Endothelial cell of umbilical vein (primary cell): ENCODE measurements at regions not wholly inside any gene's neighbourhood (a gene's known extent, or its start where the extent isn't known, plus 50 kb on each side); places are given as distances from the start of the nearest gene placed in this dataset.
"Not testable (repeated sequence)": the region's sequence is repeated elsewhere in the genome, so short reads cannot be mapped to it uniquely, and the experiment has no call there.

ENCODE experiments used
- BruUV-seq: library from RNA; stranded (reverse); fragments of 400-500 nt; replicated peaks from 2 replicates; lab custom pipeline; 2021; lab: Mats Ljungman, UMichigan
- CTCF ChIA-PET: fragments of 300-600, 350-600 bp; sonication (Branson Sonifier 250); formaldehyde crosslinking; loops from one replicate; lab custom pipeline; 2021; ENCODE audit warnings: antibody characterized with exemption, inconsistent platforms; lab: Charles Lee
- POLR2A ChIA-PET: fragments of 300-600, 350-600 bp; sonication (Branson Sonifier 250); formaldehyde crosslinking; loops from one replicate; lab custom pipeline; 2021; ENCODE audit warnings: antibody characterized with exemption, inconsistent platforms; lab: Charles Lee
- DNase-seq: peaks from one replicate; pipeline ENCODE4 v3.0.0-alpha.2; 2011; ENCODE audit warnings: low read depth, low spot score
- FAIRE-seq: peaks from 2 replicates; lab custom pipeline; 2011; peaks lifted over from hg19 to GRCh38; lab: Jason Lieb, UNC
- H2AFZ ChIP-seq: 2 replicates; pipeline ENCODE4 v1.6.0; 2012; ENCODE audit warnings: low read depth, low read length, control low read depth, inconsistent platforms
- H3K27ac ChIP-seq: 2 replicates; pipeline ENCODE4 v1.5.1; 2011; ENCODE audit warnings: low read depth, mild to moderate bottlenecking, control low read depth, low read length, moderate library complexity; ENCODE audit not compliant: insufficient read depth
- H3K27me3 ChIP-seq, 2 experiments: 2 replicates each; pipeline versions ENCODE4 v1.6.0 to v1.6.1; 2011; ENCODE audit warnings: low read length in 2 of 2, mixed read lengths in 1 of 2; ENCODE audit not compliant: control insufficient read depth in 2 of 2, insufficient read depth in 2 of 2
- H3K36me3 ChIP-seq, 2 experiments: 2 replicates in 1 of 2; 3 replicates in 1 of 2; pipeline ENCODE4 v1.5.1; 2011; ENCODE audit warnings: low read length in 2 of 2, mild to moderate bottlenecking in 1 of 2, moderate library complexity in 1 of 2; ENCODE audit not compliant: control insufficient read depth in 2 of 2, insufficient read depth in 2 of 2; ENCODE audit errors: extremely low read depth in 1 of 2
- H3K4me1 ChIP-seq: 3 replicates; pipeline ENCODE4 v1.5.1; 2011; ENCODE audit warnings: mild to moderate bottlenecking, low read length; ENCODE audit not compliant: control insufficient read depth, insufficient read depth; ENCODE audit errors: extremely low read depth
- H3K4me2 ChIP-seq: 2 replicates; pipeline ENCODE4 v1.6.1; 2011; ENCODE audit warnings: low read length, control low read depth, mixed read lengths; ENCODE audit not compliant: insufficient read depth
- H3K4me3 ChIP-seq, 3 experiments: fragments of 200-600 bp in 1 of 3; sonication (generic), shearing (Covaris generic) in 1 of 3; replicated peaks in 1 of 3; 2 replicates each; pipeline ENCODE4 v1.5.1; 2011 to 2016; ENCODE audit warnings: control low read depth in 3 of 3, low read length in 3 of 3, mild to moderate bottlenecking in 2 of 3, inconsistent platforms in 1 of 3, low read depth in 1 of 3, moderate library complexity in 1 of 3; ENCODE audit not compliant: insufficient read depth in 1 of 3
- H3K79me2 ChIP-seq: 2 replicates; pipeline ENCODE4 v1.6.0; 2012; ENCODE audit warnings: low read length, inconsistent platforms; ENCODE audit not compliant: control insufficient read depth, insufficient read depth
- H3K9ac ChIP-seq: replicated peaks from 2 replicates; pipeline ENCODE3; 2011; ENCODE audit warnings: low read length, control low read depth; ENCODE audit not compliant: insufficient read depth; ENCODE audit errors: extremely low read depth
- H3K9me1 ChIP-seq: replicated peaks from 3 replicates; pipeline ENCODE4 v1.6.0; 2011; ENCODE audit warnings: mild to moderate bottlenecking, low read length; ENCODE audit not compliant: control insufficient read depth, insufficient read depth; ENCODE audit errors: extremely low read depth
- H3K9me3 ChIP-seq: replicated peaks from 2 replicates; pipeline ENCODE4 v1.5.1; 2012; ENCODE audit warnings: low read length, inconsistent platforms; ENCODE audit not compliant: control insufficient read depth, insufficient read depth
- H4K20me1 ChIP-seq: replicated peaks from 2 replicates; pipeline ENCODE3; 2011; ENCODE audit warnings: mild to moderate bottlenecking, low read length; ENCODE audit not compliant: control insufficient read depth, insufficient read depth; ENCODE audit errors: extremely low read depth
- MAX ChIP-seq: IDR thresholded peaks from 2 replicates; pipeline ENCODE4 v1.6.1; 2011; ENCODE audit not compliant: insufficient read depth, insufficient read length
- MYC ChIP-seq: IDR thresholded peaks from one replicate; pipeline ENCODE4 v1.6.1; 2011; ENCODE audit warnings: mild to moderate bottlenecking, low read depth, low read length
- dilution Hi-C: fragments of 300-500 bp; cut with MboI; formaldehyde crosslinking; loops from one replicate; pipeline ENCODE4 v1.15.0; 2019; ENCODE audit warnings: low sequenced_read_pairs; ENCODE audit not compliant: extremely low pct_ligation_motif_present
- intact Hi-C: fragments of 100-400 bp; cut with micrococcal nuclease; formaldehyde crosslinking; loops from one replicate; pipeline ENCODE4 v1.10.0; 2022

GRCh38 chr12:62009445-62009844 lies 250.8 kb upstream of the USP15 start:
- DNase-seq, result no peak
- dilution Hi-C loops, result no loop called here
- H3K9me3 ChIP-seq, result no peaks in the 10 kb centered on the region
- no peaks in the 10 kb centered on the region for H3K36me3 ChIP-seq
- no peak overlapping the region for H2AFZ ChIP-seq
- H3K27ac ChIP-seq, result no peak overlapping the region
- H3K4me3 ChIP-seq, result no peak overlapping the region
- POLR2A ChIA-PET, result no interaction called here
- H3K79me2 ChIP-seq, result no peaks in the 10 kb centered on the region
- intact Hi-C loops, result no loop called here
- no peaks in the 10 kb centered on the region for H3K9me1 ChIP-seq
- no peaks in the 10 kb centered on the region for H3K27me3 ChIP-seq
- no peak for FAIRE-seq
- TF ChIP-seq MAX (no peak), MYC (no peak)
- CTCF ChIA-PET, result no interaction called here
- H3K4me2 ChIP-seq, result no peak overlapping the region
- no peaks in the 10 kb centered on the region for H4K20me1 ChIP-seq
- no peak overlapping the region for H3K9ac ChIP-seq
- no peaks in the 10 kb centered on the region for H3K4me1 ChIP-seq
- BruUV-seq, result no TSS peak

- H3K27me3 ChIP-seq, CTCF ChIA-PET, H3K4me3 ChIP-seq, BruUV-seq, H3K9ac ChIP-seq, FAIRE-seq, H3K27ac ChIP-seq, H4K20me1 ChIP-seq, H3K36me3 ChIP-seq, H3K9me3 ChIP-seq, H3K9me1 ChIP-seq, DNase-seq, dilution Hi-C loops, H3K4me1 ChIP-seq, H3K79me2 ChIP-seq, POLR2A ChIA-PET, H3K4me2 ChIP-seq, H2AFZ ChIP-seq, intact Hi-C loops: not testable (repeated sequence)
These were observed 249.8 kb upstream of the USP15 start for GRCh38 chr12:62010331-62010906.

GRCh38 chr12:62010973-62011372 lies 249.2 kb upstream of the USP15 start:
- H3K4me2 ChIP-seq, H3K4me3 ChIP-seq, POLR2A ChIA-PET, H3K9me3 ChIP-seq, dilution Hi-C loops, H3K27me3 ChIP-seq, H2AFZ ChIP-seq, H3K9me1 ChIP-seq, H3K36me3 ChIP-seq, DNase-seq, FAIRE-seq, H3K9ac ChIP-seq, H3K27ac ChIP-seq, intact Hi-C loops, H4K20me1 ChIP-seq, H3K4me1 ChIP-seq, CTCF ChIA-PET, BruUV-seq, H3K79me2 ChIP-seq: not testable (repeated sequence)
